Esophagus squamous epithelium (tissue), 5 donors: ENCODE measurements at regions not wholly inside any gene's neighbourhood (a gene's known extent, or its start where the extent isn't known, plus 50 kb on each side); places are given as distances from the start of the nearest gene placed in this dataset.

Source experiments
- DNase-seq: peaks from one replicate; lab custom pipeline; 2025; lab: John Stamatoyannopoulos, UW
- H3K27ac ChIP-seq, 4 donors: fragments of 200-600 bp; sonication (generic); one replicate each; pipeline ENCODE4 v1.5.1; 2016 to 2019; ENCODE audit warnings: mild to moderate bottlenecking in 1 of 4
- H3K27me3 ChIP-seq, 4 donors: fragments of 200-600 bp; sonication (generic); 1 replicate in 3 of 4; 2 replicates in 1 of 4; pipeline versions ENCODE4 v1.5.1 to v1.6.0; 2017 to 2021; ENCODE audit warnings: antibody characterized with exemption in 1 of 4
- H3K36me3 ChIP-seq, 3 donors: fragments of 200-600 bp; sonication (generic); one replicate each; pipeline ENCODE4 v1.5.1; 2016 to 2019
- H3K4me1 ChIP-seq, 3 donors: fragments of 200-600 bp; sonication (generic); one replicate each; pipeline ENCODE4 v1.5.1; 2017 to 2019
- H3K4me3 ChIP-seq, 4 donors: fragments of 200-600 bp; sonication (generic); 1 replicate in 3 of 4; 2 replicates in 1 of 4; pipeline ENCODE4 v1.5.1; 2016 to 2019; ENCODE audit warnings: mild to moderate bottlenecking in 2 of 4, moderate library complexity in 1 of 4
- H3K9me3 ChIP-seq, 3 donors: fragments of 200-600 bp; sonication (generic); one replicate each; pipeline ENCODE4 v1.5.1; 2016 to 2019
- CTCF ChIP-seq, 6 experiments: fragments of 450-650 bp in 4 of 6; fragments of 200-600 bp in 2 of 6; sonication (generic) in 2 of 6; IDR thresholded peaks; one replicate each; pipeline ENCODE4 v1.5.1; 2016 to 2019; ENCODE audit warnings: antibody characterized with exemption in 6 of 6, mild to moderate bottlenecking in 4 of 6, moderate library complexity in 4 of 6
- POLR2A ChIP-seq, 4 donors: fragments of 450-650 bp; IDR thresholded peaks; one replicate each; pipeline ENCODE4 v1.6.1; 2017; ENCODE audit warnings: antibody characterized with exemption in 4 of 4, mild to moderate bottlenecking in 4 of 4, moderate library complexity in 3 of 4
- WGBS, 2 donors: methylation state at CpG; one replicate each; pipeline ENCODE4 v1.1.5; 2018; 5-methylcytosine and 5-hydroxymethylcytosine counted together
- intact Hi-C: fragments of 100-400 bp; cut with DNase I; formaldehyde crosslinking; loops from one replicate; pipeline ENCODE4 v1.15.0; 2022
- donor health status: DM: yes; HTN: yes; CAD: no.

DNA sequence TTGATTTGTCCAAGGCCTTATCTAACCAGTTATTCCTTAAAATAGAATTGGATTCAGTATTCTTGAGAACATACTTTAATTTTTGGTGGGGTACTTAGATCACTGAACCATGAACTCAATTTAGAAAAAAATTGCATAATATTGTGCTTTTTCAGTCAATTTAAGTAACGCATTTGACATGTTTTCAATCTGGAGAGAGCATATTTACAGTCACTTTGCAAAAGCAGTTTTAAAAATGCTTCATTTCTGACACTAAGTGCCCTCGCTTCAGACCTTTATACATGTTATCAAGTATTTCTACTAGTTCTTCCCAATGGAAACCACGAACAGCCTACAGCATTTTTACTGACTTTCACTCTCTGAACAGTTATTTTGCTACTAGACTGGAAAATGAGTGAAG, 257.1 kb upstream of the NDST4 start:
- H3K36me3 ChIP-seq: no peaks in the 10 kb centered on the region
- H3K9me3 ChIP-seq: peaks cover 0 to 4% (median 0%) of the 10 kb centered on the region in 3 donors
- intact Hi-C loops: no loop called here
- H3K27ac ChIP-seq: no peak overlapping the region
- H3K4me1 ChIP-seq: no peaks in the 10 kb centered on the region
- TF ChIP-seq CTCF (IDR thresholded peaks at IDR 0.05): no peak
- TF ChIP-seq POLR2A (IDR thresholded peaks at IDR 0.05): no peak
- H3K4me3 ChIP-seq: no peak overlapping the region
- 64 to 65% methylated on average over 3 of the region's 3 CpGs for WGBS, 2 donors
- no peaks in the 10 kb centered on the region for H3K27me3 ChIP-seq
- DNase-seq: no peak

DNA sequence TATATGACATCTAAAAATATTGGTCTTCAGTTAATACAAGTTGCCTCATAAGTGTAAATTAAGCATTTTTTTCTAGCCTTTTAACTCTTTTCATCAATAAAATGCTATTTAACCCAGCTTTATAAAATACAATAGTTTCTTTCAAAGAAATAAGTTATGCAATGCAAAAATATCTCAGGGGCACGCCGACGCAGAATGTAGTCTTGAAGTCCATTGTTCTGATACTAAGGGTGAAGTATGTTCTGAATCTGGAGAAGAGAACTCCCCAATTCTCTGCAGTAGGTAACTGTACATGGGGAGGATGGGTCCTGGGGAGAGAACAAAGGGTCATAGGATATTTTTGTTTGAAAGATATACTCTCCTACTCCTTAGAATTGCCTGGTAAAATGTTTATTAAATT, 256.6 kb upstream of the NDST4 start:
- intact Hi-C loops: no loop called here
- no peaks in the 10 kb centered on the region for H3K27me3 ChIP-seq
- no peak for DNase-seq
- TF ChIP-seq POLR2A (IDR thresholded peaks at IDR 0.05) (no peak), CTCF (IDR thresholded peaks at IDR 0.05) (no peak)
- 40 to 70% methylated on average over 3 of the region's 3 CpGs for WGBS, 2 donors
- no peaks in the 10 kb centered on the region for H3K4me1 ChIP-seq
- H3K9me3 ChIP-seq: peaks cover 0 to 8% (median 0%) of the 10 kb centered on the region in 3 donors
- H3K36me3 ChIP-seq: no peaks in the 10 kb centered on the region
- H3K27ac ChIP-seq: no peak overlapping the region
- H3K4me3 ChIP-seq: no peak overlapping the region

DNA sequence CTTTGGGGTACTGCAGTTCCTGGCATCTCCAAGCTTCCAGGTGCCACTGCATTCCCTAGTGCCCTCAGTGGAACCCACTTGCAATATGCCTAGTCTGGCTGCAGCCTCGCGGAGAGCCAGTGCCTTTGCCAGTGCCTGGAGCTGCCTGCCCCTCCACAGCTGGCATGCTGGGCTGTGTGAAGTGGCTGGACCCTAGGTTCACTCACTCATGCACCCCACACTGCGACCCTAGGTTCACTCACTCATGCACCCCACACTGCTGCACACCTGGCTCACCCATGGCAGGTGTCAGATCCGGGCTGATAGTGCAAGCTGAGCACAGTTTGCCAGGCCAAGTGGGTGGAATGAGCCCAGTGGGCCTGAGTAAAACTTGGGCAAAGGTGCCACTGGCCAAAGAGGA, 253.0 kb upstream of the NDST4 start:
- DNase-seq: no peak
- peaks cover 0 to 8% (median 0%) of the 10 kb centered on the region in 3 donors for H3K9me3 ChIP-seq
- TF ChIP-seq CTCF (IDR thresholded peaks at IDR 0.05) (no peak), POLR2A (IDR thresholded peaks at IDR 0.05) (no peak)
- H3K27ac ChIP-seq: no peak overlapping the region
- WGBS, 2 donors: 60 to 75% methylated on average over 1 to 2 of the region's 4 CpGs
- H3K36me3 ChIP-seq: no peaks in the 10 kb centered on the region
- H3K4me3 ChIP-seq: no peak overlapping the region
- intact Hi-C loops: no loop called here
- no peaks in the 10 kb centered on the region for H3K4me1 ChIP-seq
- H3K27me3 ChIP-seq: no peaks in the 10 kb centered on the region

DNA sequence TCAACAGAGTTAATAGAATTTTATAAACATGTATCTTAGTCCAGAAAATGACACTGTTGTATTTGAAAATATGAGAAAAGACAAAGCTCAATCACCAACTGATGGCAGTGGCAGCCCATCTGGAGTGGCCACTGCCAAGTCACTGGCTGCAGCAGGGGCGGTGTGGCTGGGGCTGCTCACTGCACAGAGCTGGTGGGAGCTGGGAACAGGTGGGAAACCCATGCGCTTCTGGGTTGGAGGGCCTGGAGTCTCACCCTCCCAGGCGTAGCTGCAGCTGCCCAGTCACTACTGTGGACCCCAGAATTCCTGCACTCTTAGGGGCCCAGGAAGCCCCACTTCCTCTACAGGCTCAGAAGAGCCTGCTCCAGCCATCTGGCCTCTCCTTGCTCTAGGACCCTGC, 251.8 kb upstream of the NDST4 start:
- Histone ChIP-seq H3K27ac (no peak overlapping the region), H3K4me3 (no peak overlapping the region), H3K9me3 (peaks cover 0 to 8% (median 0%) of the 10 kb centered on the region in 3 donors), H3K4me1 (no peaks in the 10 kb centered on the region), H3K27me3 (no peaks in the 10 kb centered on the region), H3K36me3 (no peaks in the 10 kb centered on the region)
- WGBS, 2 donors: 58 to 68% methylated on average over 3 of the region's 3 CpGs
- TF ChIP-seq POLR2A (IDR thresholded peaks at IDR 0.05) (no peak), CTCF (IDR thresholded peaks at IDR 0.05) (no peak)
- no peak for DNase-seq
- intact Hi-C loops: no loop called here

DNA sequence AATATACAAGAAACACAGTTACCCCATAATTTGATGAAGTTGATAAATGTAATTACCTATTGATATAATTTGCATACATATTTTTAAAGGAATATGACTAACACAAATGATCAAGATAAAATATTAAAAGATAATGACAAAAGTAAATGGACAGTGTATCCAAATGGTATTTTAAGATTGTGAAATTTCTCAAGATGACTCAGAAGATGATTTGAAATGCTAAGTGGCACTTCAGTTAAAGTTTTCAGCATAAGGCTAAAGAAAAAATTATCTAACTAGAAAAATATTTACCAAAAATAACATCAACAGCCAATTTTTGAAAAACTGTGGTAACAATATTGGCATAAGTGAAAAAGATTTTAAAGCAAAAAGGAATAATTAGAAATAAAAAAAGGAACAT, 248.4 kb upstream of the NDST4 start:
- no peak for TF ChIP-seq CTCF (IDR thresholded peaks at IDR 0.05)
- TF ChIP-seq POLR2A (IDR thresholded peaks at IDR 0.05): no peak
- intact Hi-C loops: no loop called here
- Histone ChIP-seq H3K27ac (no peak overlapping the region), H3K9me3 (peaks cover 0 to 8% (median 0%) of the 10 kb centered on the region in 3 donors), H3K4me3 (no peak overlapping the region), H3K36me3 (no peaks in the 10 kb centered on the region), H3K27me3 (no peaks in the 10 kb centered on the region), H3K4me1 (no peaks in the 10 kb centered on the region)
- DNase-seq: no peak
